ENCODE measurements at regions not wholly inside any gene's neighbourhood (a gene's known extent, or its start where the extent isn't known, plus 50 kb on each side); places are given as distances from the start of the nearest gene placed in this dataset.

GRCh38 chr1:183720028-183720427, 66.9 kb upstream of the APOBEC4 start:
- intact Hi-C loops (cut with micrococcal nuclease), result no loop called here
- H3K4me3 Mint-ChIP-seq, result no peak overlapping the region
- no peak overlapping the region for H3K27ac Mint-ChIP-seq
- H3K36me3 Mint-ChIP-seq, result no peaks in the 10 kb centered on the region
- H3K27me3 ChIP-seq (ENCODE audit: control insufficient read depth, insufficient read depth, low read length), result no peaks in the 10 kb centered on the region
- 83% methylated on average over 3 of the region's 3 CpGs for WGBS (ENCODE audit: insufficient coverage)
- H3K27ac ChIP-seq (ENCODE audit: low read length), result no peak overlapping the region
- H3K4me1 ChIP-seq (ENCODE audit: control insufficient read depth, insufficient read depth, low read length), result no peaks in the 10 kb centered on the region
- H3K36me3 ChIP-seq (ENCODE audit: control insufficient read depth, insufficient read depth, low read length), result no peaks in the 10 kb centered on the region
- H3K4me1 Mint-ChIP-seq, result no peaks in the 10 kb centered on the region
- H3K9me3 ChIP-seq (ENCODE audit: control insufficient read depth, insufficient read depth, low read length), result no peaks in the 10 kb centered on the region
- TF ChIP-seq, protein P1, sequence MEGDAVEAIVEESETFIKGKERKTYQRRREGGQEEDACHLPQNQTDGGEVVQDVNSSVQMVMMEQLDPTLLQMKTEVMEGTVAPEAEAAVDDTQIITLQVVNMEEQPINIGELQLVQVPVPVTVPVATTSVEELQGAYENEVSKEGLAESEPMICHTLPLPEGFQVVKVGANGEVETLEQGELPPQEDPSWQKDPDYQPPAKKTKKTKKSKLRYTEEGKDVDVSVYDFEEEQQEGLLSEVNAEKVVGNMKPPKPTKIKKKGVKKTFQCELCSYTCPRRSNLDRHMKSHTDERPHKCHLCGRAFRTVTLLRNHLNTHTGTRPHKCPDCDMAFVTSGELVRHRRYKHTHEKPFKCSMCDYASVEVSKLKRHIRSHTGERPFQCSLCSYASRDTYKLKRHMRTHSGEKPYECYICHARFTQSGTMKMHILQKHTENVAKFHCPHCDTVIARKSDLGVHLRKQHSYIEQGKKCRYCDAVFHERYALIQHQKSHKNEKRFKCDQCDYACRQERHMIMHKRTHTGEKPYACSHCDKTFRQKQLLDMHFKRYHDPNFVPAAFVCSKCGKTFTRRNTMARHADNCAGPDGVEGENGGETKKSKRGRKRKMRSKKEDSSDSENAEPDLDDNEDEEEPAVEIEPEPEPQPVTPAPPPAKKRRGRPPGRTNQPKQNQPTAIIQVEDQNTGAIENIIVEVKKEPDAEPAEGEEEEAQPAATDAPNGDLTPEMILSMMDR (IDR thresholded peaks at IDR 0.05), result no peak
- H3K4me3 ChIP-seq (ENCODE audit: low read length), result no peak overlapping the region
- DNase-seq, result no peak
- no peak for ATAC-seq
- H3K27me3 Mint-ChIP-seq (ENCODE audit: low read depth in 2 of 2), result no peaks in the 10 kb centered on the region
- H3K9me3 Mint-ChIP-seq, result no peaks in the 10 kb centered on the region

DNA sequence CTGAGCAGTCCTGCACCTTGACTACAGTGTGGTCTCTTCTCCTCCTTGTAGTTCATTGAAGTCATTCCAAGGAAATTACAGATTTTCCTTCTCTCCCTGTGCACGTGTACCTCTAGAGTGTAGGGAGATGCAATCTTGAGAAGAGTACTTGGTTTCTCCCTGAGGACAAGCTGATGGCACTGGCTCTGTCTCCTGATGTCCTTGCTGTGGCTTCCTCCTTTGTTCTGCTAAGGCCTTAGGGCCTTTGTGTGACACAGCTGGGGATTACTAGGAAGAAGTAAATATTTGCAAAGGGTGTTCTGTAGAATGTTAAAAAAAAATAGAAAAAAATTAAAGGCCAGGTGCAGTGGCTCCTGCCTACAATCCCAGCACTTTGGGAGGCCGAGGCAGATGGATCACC, 66.2 kb upstream of the APOBEC4 start:
- Histone ChIP-seq H3K9me3 (ENCODE audit: control insufficient read depth, insufficient read depth, low read length) (no peaks in the 10 kb centered on the region), H3K27me3 (ENCODE audit: control insufficient read depth, insufficient read depth, low read length) (no peaks in the 10 kb centered on the region), H3K36me3 (ENCODE audit: control insufficient read depth, insufficient read depth, low read length) (no peaks in the 10 kb centered on the region), H3K4me1 (ENCODE audit: control insufficient read depth, insufficient read depth, low read length) (no peaks in the 10 kb centered on the region), H3K27ac (ENCODE audit: low read length) (no peak overlapping the region), H3K4me3 (ENCODE audit: low read length) (no peak overlapping the region)
- TF ChIP-seq, protein P1 (IDR thresholded peaks at IDR 0.05), result no peak
- Mint-ChIP-seq H3K4me3 (no peak overlapping the region), H3K27me3 (ENCODE audit: low read depth in 2 of 2) (no peaks in the 10 kb centered on the region), H3K9me3 (no peaks in the 10 kb centered on the region), H3K27ac (no peak overlapping the region), H3K36me3 (no peaks in the 10 kb centered on the region), H3K4me1 (no peaks in the 10 kb centered on the region)
- DNase-seq (no peak), ATAC-seq (no peak)
- intact Hi-C loops (cut with micrococcal nuclease), result no loop called here
- WGBS (ENCODE audit: insufficient coverage), result 75% methylated on average over 2 of the region's 2 CpGs

- Histone ChIP-seq H3K4me3 (ENCODE audit: low read length) (no peak overlapping the region), H3K27me3 (ENCODE audit: control insufficient read depth, insufficient read depth, low read length) (no peaks in the 10 kb centered on the region), H3K36me3 (ENCODE audit: control insufficient read depth, insufficient read depth, low read length) (no peaks in the 10 kb centered on the region), H3K4me1 (ENCODE audit: control insufficient read depth, insufficient read depth, low read length) (no peaks in the 10 kb centered on the region), H3K9me3 (ENCODE audit: control insufficient read depth, insufficient read depth, low read length) (no peaks in the 10 kb centered on the region), H3K27ac (ENCODE audit: low read length) (no peak overlapping the region)
- intact Hi-C loops (cut with micrococcal nuclease), result no loop called here
- DNase-seq (no peak), ATAC-seq (no peak)
- Mint-ChIP-seq H3K27ac (no peak overlapping the region), H3K4me3 (no peak overlapping the region), H3K4me1 (no peaks in the 10 kb centered on the region), H3K9me3 (no peaks in the 10 kb centered on the region), H3K36me3 (no peaks in the 10 kb centered on the region), H3K27me3 (ENCODE audit: low read depth in 2 of 2) (no peaks in the 10 kb centered on the region)
- 100% methylated on average over 1 of the region's 1 CpG for WGBS (ENCODE audit: insufficient coverage)
- TF ChIP-seq, protein P1 (IDR thresholded peaks at IDR 0.05), result no peak
These were observed 63.2 kb upstream of the APOBEC4 start for GRCh38 chr1:183716286-183716685.

DNA sequence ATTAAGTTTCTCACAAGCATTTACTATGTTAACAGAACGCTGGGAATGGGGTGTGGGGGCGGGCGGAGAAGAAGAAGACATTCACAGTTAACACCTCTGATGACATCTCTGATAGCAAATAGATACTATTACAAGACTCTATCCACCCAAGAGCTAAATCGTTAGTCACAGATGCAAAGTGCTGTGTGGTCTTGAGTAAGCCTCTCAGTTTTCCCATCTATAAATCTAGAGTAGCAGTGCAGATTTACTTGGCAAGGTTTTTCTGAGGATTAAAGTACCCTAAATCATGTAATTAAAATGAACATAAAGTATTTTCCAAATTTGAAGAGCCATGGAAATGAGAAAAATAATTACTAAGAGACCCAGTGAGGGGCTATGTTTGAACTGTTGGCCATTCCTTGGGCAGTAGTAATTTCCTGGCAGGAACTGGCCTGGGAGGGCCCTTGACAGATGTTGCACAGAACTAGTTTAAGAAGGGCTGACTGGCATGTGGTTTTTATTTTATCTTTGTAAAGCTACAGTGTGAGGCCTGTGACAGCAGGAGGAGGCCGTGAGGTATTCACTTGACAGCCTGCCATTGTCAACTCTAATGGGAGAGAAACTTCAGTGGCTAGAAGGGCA, 58.7 kb upstream of the APOBEC4 start:
- Histone ChIP-seq H3K9me3 (ENCODE audit: control insufficient read depth, insufficient read depth, low read length) (no peaks in the 10 kb centered on the region), H3K36me3 (ENCODE audit: control insufficient read depth, insufficient read depth, low read length) (no peaks in the 10 kb centered on the region), H3K27me3 (ENCODE audit: control insufficient read depth, insufficient read depth, low read length) (no peaks in the 10 kb centered on the region), H3K4me3 (ENCODE audit: low read length) (no peak overlapping the region), H3K27ac (ENCODE audit: low read length) (no peak overlapping the region), H3K4me1 (ENCODE audit: control insufficient read depth, insufficient read depth, low read length) (no peaks in the 10 kb centered on the region)
- no peaks in the 10 kb centered on the region for H3K36me3 Mint-ChIP-seq
- no peak overlapping the region for H3K27ac Mint-ChIP-seq
- 75% methylated on average over 1 of the region's 5 CpGs for WGBS (ENCODE audit: insufficient coverage)
- H3K27me3 Mint-ChIP-seq (ENCODE audit: low read depth in 2 of 2), result no peaks in the 10 kb centered on the region
- ATAC-seq (no peak), DNase-seq (no peak)
- intact Hi-C loops (cut with micrococcal nuclease), result no loop called here
- H3K9me3 Mint-ChIP-seq, result no peaks in the 10 kb centered on the region
- H3K4me3 Mint-ChIP-seq, result no peak overlapping the region
- TF ChIP-seq, protein P1 (IDR thresholded peaks at IDR 0.05), result no peak
- no peaks in the 10 kb centered on the region for H3K4me1 Mint-ChIP-seq

All from natural killer cell (primary cell).